Panc1 (cell line): ENCODE measurements at regions not wholly inside any gene's neighbourhood (a gene's known extent, or its start where the extent isn't known, plus 50 kb on each side); places are given as distances from the start of the nearest gene placed in this dataset.

Experiments
- ATAC-seq: fragments of 200-7000 bp; cut with Tn5 transposase; 2 replicates; pipeline ENCODE4 v1.9.1; 2020; ENCODE audit warnings: mild to moderate bottlenecking, moderate library complexity
- BruUV-seq: library from RNA; stranded (reverse); fragments of 400-500 nt; replicated peaks from 2 replicates; lab custom pipeline; 2021; lab: Mats Ljungman, UMichigan
- CTCF ChIA-PET: fragments of 300-600 bp; sonication (Branson Sonifier 250); formaldehyde crosslinking; loops from one replicate; lab custom pipeline; 2022; ENCODE audit warnings: antibody characterized with exemption; lab: Charles Lee
- POLR2A ChIA-PET: fragments of 300-600 bp; sonication (Branson Sonifier 250); formaldehyde crosslinking; loops from one replicate; lab custom pipeline; 2022; ENCODE audit warnings: antibody characterized with exemption; lab: Charles Lee
- DNase-seq: peaks from one replicate; pipeline ENCODE4 v3.0.0-alpha.2; 2010; ENCODE audit warnings: low read depth, low spot score
- H3K27ac ChIP-seq: 2 replicates; pipeline ENCODE4 v1.5.1; 2011; ENCODE audit warnings: mild to moderate bottlenecking, low read length, inconsistent platforms
- H3K27me3 ChIP-seq: fragments of 200-500 bp; sonication (Bioruptor generic); 2 replicates; pipeline ENCODE4 v1.6.0; 2014; ENCODE audit warnings: low read length, inconsistent platforms; ENCODE audit not compliant: control insufficient read depth, insufficient read depth
- H3K36me3 ChIP-seq: fragments of 200-500 bp; sonication (Bioruptor generic); 2 replicates; pipeline ENCODE4 v1.5.1; 2014; ENCODE audit warnings: inconsistent platforms, mild to moderate bottlenecking, low read length, moderate library complexity; ENCODE audit not compliant: control insufficient read depth, insufficient read depth
- H3K4me1 ChIP-seq: 2 replicates; pipeline ENCODE4 v1.5.1; 2011; ENCODE audit warnings: inconsistent platforms, mild to moderate bottlenecking, low read length, moderate library complexity; ENCODE audit not compliant: control insufficient read depth, insufficient read depth
- H3K4me3 ChIP-seq, 2 experiments: 2 replicates each; pipeline ENCODE4 v1.5.1; 2011 to 2012; ENCODE audit warnings: low read depth in 2 of 2, low read length in 2 of 2, mild to moderate bottlenecking in 2 of 2, inconsistent platforms in 1 of 2, moderate library complexity in 1 of 2
- H3K9me3 ChIP-seq: fragments of 200-500 bp; sonication (Bioruptor generic); 2 replicates; pipeline ENCODE4 v1.5.1; 2014; ENCODE audit warnings: low read depth, mild to moderate bottlenecking, inconsistent platforms, low read length, moderate library complexity; ENCODE audit not compliant: control insufficient read depth, insufficient read depth
- POLR2AphosphoS5 ChIP-seq: IDR thresholded peaks from 2 replicates; pipeline ENCODE4 v1.6.1; 2012; ENCODE audit warnings: mild to moderate bottlenecking, low read depth, low read length, moderate library complexity
- SIN3A ChIP-seq: IDR thresholded peaks from 2 replicates; pipeline ENCODE4 v1.6.1; 2012; ENCODE audit warnings: low read depth, mild to moderate bottlenecking, low read length, moderate library complexity, borderline replicate concordance; ENCODE audit not compliant: insufficient read depth
- TCF7L2 ChIP-seq: IDR thresholded peaks from 2 replicates; pipeline ENCODE4 v1.6.1; 2011; ENCODE audit warnings: mild to moderate bottlenecking, low read depth, low read length, inconsistent platforms
- in situ Hi-C: cut with HindIII; loops from 2 replicates; pipeline ENCODE4 v1.10.0; 2016; ENCODE audit warnings: low sequenced_read_pairs, low pct_unique_long_range_greater_than_20kb
- intact Hi-C: fragments of 100-400 bp; cut with micrococcal nuclease; formaldehyde crosslinking; loops from one replicate; pipeline ENCODE4 v1.10.0; 2022; ENCODE audit not compliant: unreplicated experiment
- TF ChIP-seq, protein P1 (sequence below), 2 experiments: IDR thresholded peaks; 2 replicates each; pipeline ENCODE4 v1.6.1; 2011 to 2012; ENCODE audit warnings: low read depth in 2 of 2, control low read depth in 1 of 2, low read length in 1 of 2, mild to moderate bottlenecking in 1 of 2, moderate library complexity in 1 of 2; ENCODE audit not compliant: insufficient read depth in 1 of 2
- TF ChIP-seq, protein P2 (sequence below): fragments of 450-650 bp; IDR thresholded peaks from 2 replicates; pipeline ENCODE4 v1.5.1; 2017; ENCODE audit warnings: mild to moderate bottlenecking

DNA sequence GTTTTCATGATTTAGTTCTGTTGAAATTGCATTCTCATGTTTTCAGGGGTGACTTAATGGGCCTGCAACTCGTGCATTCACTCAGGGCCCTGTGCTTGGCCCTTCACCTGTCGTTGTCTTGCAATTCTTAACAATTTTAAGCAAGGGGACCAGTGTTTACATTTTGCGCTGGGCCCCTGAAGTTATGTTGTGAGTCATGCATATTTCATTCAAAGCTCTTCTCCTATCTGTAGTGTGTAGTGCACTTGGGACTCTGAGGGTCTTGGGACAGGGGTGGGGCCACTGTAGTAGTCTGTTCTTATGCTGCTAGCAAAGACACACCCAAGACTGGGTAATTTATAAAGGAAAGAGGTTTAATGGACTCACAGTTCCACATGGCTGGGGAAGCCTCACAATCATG, 211.2 kb upstream of the RXFP2 start:
- Histone ChIP-seq H3K4me1 (no peaks in the 10 kb centered on the region), H3K36me3 (no peaks in the 10 kb centered on the region), H3K27me3 (no peaks in the 10 kb centered on the region), H3K4me3 (no peak overlapping the region), H3K27ac (no peak overlapping the region), H3K9me3 (no peaks in the 10 kb centered on the region)
- in situ Hi-C loops: no loop called here
- ChIA-PET POLR2A (no interaction called here), CTCF (no interaction called here)
- DNase-seq: no peak
- ATAC-seq: no peak
- BruUV-seq: no TSS peak
- TF ChIP-seq, protein P1, sequence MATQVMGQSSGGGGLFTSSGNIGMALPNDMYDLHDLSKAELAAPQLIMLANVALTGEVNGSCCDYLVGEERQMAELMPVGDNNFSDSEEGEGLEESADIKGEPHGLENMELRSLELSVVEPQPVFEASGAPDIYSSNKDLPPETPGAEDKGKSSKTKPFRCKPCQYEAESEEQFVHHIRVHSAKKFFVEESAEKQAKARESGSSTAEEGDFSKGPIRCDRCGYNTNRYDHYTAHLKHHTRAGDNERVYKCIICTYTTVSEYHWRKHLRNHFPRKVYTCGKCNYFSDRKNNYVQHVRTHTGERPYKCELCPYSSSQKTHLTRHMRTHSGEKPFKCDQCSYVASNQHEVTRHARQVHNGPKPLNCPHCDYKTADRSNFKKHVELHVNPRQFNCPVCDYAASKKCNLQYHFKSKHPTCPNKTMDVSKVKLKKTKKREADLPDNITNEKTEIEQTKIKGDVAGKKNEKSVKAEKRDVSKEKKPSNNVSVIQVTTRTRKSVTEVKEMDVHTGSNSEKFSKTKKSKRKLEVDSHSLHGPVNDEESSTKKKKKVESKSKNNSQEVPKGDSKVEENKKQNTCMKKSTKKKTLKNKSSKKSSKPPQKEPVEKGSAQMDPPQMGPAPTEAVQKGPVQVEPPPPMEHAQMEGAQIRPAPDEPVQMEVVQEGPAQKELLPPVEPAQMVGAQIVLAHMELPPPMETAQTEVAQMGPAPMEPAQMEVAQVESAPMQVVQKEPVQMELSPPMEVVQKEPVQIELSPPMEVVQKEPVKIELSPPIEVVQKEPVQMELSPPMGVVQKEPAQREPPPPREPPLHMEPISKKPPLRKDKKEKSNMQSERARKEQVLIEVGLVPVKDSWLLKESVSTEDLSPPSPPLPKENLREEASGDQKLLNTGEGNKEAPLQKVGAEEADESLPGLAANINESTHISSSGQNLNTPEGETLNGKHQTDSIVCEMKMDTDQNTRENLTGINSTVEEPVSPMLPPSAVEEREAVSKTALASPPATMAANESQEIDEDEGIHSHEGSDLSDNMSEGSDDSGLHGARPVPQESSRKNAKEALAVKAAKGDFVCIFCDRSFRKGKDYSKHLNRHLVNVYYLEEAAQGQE (IDR thresholded peaks at IDR 0.05; ENCODE audit: insufficient read depth in 1 of 2, low read depth in 2 of 2, low read length in 1 of 2): no peak
- TF ChIP-seq POLR2AphosphoS5 (no peak), SIN3A (no peak), TCF7L2 (no peak)
- TF ChIP-seq, protein P2, sequence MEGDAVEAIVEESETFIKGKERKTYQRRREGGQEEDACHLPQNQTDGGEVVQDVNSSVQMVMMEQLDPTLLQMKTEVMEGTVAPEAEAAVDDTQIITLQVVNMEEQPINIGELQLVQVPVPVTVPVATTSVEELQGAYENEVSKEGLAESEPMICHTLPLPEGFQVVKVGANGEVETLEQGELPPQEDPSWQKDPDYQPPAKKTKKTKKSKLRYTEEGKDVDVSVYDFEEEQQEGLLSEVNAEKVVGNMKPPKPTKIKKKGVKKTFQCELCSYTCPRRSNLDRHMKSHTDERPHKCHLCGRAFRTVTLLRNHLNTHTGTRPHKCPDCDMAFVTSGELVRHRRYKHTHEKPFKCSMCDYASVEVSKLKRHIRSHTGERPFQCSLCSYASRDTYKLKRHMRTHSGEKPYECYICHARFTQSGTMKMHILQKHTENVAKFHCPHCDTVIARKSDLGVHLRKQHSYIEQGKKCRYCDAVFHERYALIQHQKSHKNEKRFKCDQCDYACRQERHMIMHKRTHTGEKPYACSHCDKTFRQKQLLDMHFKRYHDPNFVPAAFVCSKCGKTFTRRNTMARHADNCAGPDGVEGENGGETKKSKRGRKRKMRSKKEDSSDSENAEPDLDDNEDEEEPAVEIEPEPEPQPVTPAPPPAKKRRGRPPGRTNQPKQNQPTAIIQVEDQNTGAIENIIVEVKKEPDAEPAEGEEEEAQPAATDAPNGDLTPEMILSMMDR: no peak
- intact Hi-C loops: no loop called here

DNA sequence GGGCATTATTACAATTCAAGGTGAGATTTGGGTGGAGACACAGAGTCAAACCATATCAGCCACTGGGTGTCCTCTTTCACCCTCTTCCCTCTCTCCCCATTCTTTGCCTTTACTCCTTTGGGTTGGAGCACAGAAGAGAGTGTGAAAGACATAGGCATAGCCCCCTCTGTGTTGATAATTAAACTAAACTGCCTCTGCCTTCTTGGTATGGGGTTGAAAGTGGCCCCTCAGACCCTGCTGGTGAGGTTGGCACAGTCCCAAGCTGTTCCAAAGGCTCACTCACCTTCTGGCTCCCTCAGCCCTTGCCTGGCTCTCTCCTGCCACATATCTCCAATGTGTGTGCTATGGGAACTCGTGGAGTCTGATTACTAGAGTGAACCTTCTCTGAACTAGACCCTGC, 210.6 kb upstream of the RXFP2 start:
- H3K27me3 ChIP-seq: no peaks in the 10 kb centered on the region
- no peak overlapping the region for H3K27ac ChIP-seq
- BruUV-seq: no TSS peak
- in situ Hi-C loops (no loop called here), intact Hi-C loops (no loop called here)
- no peaks in the 10 kb centered on the region for H3K36me3 ChIP-seq
- no peak overlapping the region for H3K4me3 ChIP-seq
- TF ChIP-seq TCF7L2: no peak
- TF ChIP-seq, protein P2: no peak
- TF ChIP-seq, protein P1 (IDR thresholded peaks at IDR 0.05; ENCODE audit: insufficient read depth in 1 of 2, low read depth in 2 of 2, low read length in 1 of 2): no peak
- TF ChIP-seq SIN3A: no peak
- TF ChIP-seq POLR2AphosphoS5: no peak
- DNase-seq (no peak), ATAC-seq (no peak)
- ChIA-PET CTCF (no interaction called here), POLR2A (no interaction called here)
- no peaks in the 10 kb centered on the region for H3K9me3 ChIP-seq
- H3K4me1 ChIP-seq: no peaks in the 10 kb centered on the region
